DND-41 (cell line): ENCODE measurements at regions not wholly inside any gene's neighbourhood (a gene's known extent, or its start where the extent isn't known, plus 50 kb on each side); places are given as distances from the start of the nearest gene placed in this dataset.

Experiments
- ATAC-seq: fragments of 200-7000 bp; cut with Tn5 transposase; 3 replicates; pipeline ENCODE4 v1.9.1; 2021; ENCODE audit warnings: low read depth; ENCODE audit not compliant: insufficient read depth
- DNase-seq: peaks from one replicate; pipeline ENCODE4 v3.0.0-alpha.2; 2020
- H2AFZ ChIP-seq: 2 replicates; pipeline ENCODE4 v1.6.0; 2012; ENCODE audit warnings: low read depth, low read length
- H3K27ac ChIP-seq: 2 replicates; pipeline ENCODE4 v1.5.1; 2012; ENCODE audit warnings: low read length, inconsistent platforms
- H3K27me3 ChIP-seq: fragments of 200-600 bp; sonication (generic); 2 replicates; pipeline ENCODE4 v1.6.0; 2012; ENCODE audit warnings: low read length, mild to moderate bottlenecking, inconsistent platforms; ENCODE audit not compliant: insufficient read depth, poor library complexity
- H3K36me3 ChIP-seq: 2 replicates; pipeline ENCODE4 v1.5.1; 2012; ENCODE audit warnings: low read length, inconsistent platforms; ENCODE audit not compliant: insufficient read depth
- H3K4me1 ChIP-seq: 2 replicates; pipeline ENCODE4 v1.5.1; 2012; ENCODE audit warnings: mild to moderate bottlenecking, low read length; ENCODE audit not compliant: insufficient read depth
- H3K4me2 ChIP-seq: 2 replicates; pipeline ENCODE4 v1.6.0; 2012; ENCODE audit warnings: mild to moderate bottlenecking, moderate library complexity, low read length, inconsistent platforms; ENCODE audit not compliant: insufficient read depth
- H3K4me3 ChIP-seq, 2 experiments: fragments of 200-600 bp in 1 of 2; shearing (Covaris generic) in 1 of 2; 2 replicates each; pipeline ENCODE4 v1.5.1; 2012 to 2016; ENCODE audit warnings: inconsistent platforms in 2 of 2, low read length in 2 of 2, mild to moderate bottlenecking in 2 of 2, low read depth in 1 of 2, moderate library complexity in 1 of 2
- H3K79me2 ChIP-seq: 2 replicates; pipeline ENCODE4 v1.6.0; 2012; ENCODE audit warnings: low read length, inconsistent platforms; ENCODE audit not compliant: insufficient read depth
- H3K9ac ChIP-seq: 2 replicates; pipeline ENCODE4 v1.6.0; 2012; ENCODE audit warnings: low read depth, mild to moderate bottlenecking, inconsistent platforms, low read length, moderate library complexity
- H3K9me3 ChIP-seq: 2 replicates; pipeline ENCODE4 v1.5.1; 2012; ENCODE audit warnings: low read length, moderate library complexity, mild to moderate bottlenecking, inconsistent platforms; ENCODE audit not compliant: insufficient read depth, severe bottlenecking
- H4K20me1 ChIP-seq: 2 replicates; pipeline ENCODE4 v1.6.0; 2012; ENCODE audit warnings: low read length; ENCODE audit not compliant: insufficient read depth
- CTCF ChIP-seq: IDR thresholded peaks from 2 replicates; pipeline ENCODE4 v1.5.1; 2012; ENCODE audit warnings: borderline replicate concordance, low read length, moderate library complexity, mild to moderate bottlenecking; ENCODE audit not compliant: poor library complexity, severe bottlenecking; ENCODE audit errors: extremely low read depth
- EZH2 ChIP-seq: IDR thresholded peaks from 3 replicates; pipeline ENCODE4 v1.6.1; 2012; ENCODE audit warnings: borderline replicate concordance, low read depth, mild to moderate bottlenecking, moderate library complexity, low read length, inconsistent platforms; ENCODE audit not compliant: severe bottlenecking

DNA sequence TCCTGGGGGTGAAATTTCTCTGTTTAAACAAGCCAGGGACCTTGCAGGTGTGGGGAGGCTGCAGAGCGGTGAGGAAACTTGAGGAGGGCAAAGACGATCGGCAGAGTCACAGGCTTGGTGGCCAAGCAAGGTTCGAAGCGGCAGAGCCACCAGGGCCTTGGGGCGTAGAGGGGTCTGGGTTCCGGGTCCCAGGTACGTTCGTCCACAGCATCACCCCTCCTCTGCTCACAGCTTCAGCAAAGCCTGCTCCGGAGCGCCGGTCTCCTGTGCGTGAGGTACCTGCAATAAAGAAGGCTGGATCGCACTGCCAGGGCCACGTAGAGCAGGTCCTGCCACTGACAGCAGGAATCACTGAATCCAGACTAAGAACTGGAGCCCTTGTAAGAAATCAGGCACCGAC lies 66.8 kb upstream of the PCSK6 start:
- H3K27ac ChIP-seq = no peak overlapping the region
- no peak overlapping the region for H3K4me3 ChIP-seq
- TF ChIP-seq EZH2 (no peak), CTCF (no peak)
- H4K20me1 ChIP-seq = no peaks in the 10 kb centered on the region
- no peaks in the 10 kb centered on the region for H3K36me3 ChIP-seq
- no peak overlapping the region for H2AFZ ChIP-seq
- no peak for DNase-seq
- no peak overlapping the region for H3K9ac ChIP-seq
- H3K4me2 ChIP-seq = no peak overlapping the region
- no peaks in the 10 kb centered on the region for H3K27me3 ChIP-seq
- no peaks in the 10 kb centered on the region for H3K79me2 ChIP-seq
- H3K9me3 ChIP-seq = no peaks in the 10 kb centered on the region
- peaks cover 23% of the 10 kb centered on the region for H3K4me1 ChIP-seq
- ATAC-seq = no peak

DNA sequence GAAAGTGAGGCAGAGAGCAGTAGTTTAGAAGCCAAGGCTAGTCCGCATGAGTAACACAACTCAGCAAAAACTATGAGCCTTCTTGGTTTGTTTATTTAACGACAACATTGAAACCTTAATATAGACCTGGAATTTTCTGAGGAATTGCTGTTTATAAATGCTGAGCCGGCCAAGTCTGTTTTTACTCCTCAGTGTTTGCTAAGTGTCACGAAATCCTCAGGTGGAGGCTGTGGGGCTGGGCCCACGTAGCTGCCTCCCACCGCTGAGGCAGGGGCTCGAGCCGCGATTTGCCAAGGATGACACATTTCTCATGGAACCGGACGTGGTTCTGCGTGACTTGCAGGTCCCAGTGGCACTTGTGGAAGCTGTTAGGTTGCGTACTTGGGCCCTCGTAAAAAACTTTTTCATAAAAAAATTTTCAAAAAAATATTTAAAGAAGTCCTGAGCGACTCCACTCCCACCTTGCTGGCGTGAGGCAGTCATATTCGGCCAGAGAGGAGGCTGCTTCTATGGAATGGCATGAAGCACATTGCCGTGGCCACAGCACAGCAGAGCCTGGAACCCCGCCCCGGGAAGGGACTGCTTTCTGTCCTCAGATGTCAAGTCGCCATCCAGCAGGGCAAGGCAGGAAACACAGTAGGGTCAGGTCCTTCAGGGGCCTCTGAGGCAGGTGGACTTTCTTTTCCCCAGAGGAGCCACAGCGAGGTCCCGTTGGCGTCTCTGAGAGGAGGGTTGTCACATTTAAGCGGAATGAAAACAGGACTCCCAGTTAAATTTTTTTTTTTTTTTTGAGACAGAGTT lies 64.8 kb upstream of the PCSK6 start:
- H3K4me2 ChIP-seq = no peak overlapping the region
- ATAC-seq = no peak
- no peak for TF ChIP-seq EZH2
- TF ChIP-seq CTCF = no peak
- peaks cover 4% of the 10 kb centered on the region for H3K4me1 ChIP-seq
- H3K27me3 ChIP-seq = no peaks in the 10 kb centered on the region
- DNase-seq = no peak
- H3K36me3 ChIP-seq = no peaks in the 10 kb centered on the region
- no peaks in the 10 kb centered on the region for H4K20me1 ChIP-seq
- H3K9me3 ChIP-seq = no peaks in the 10 kb centered on the region
- no peak overlapping the region for H3K4me3 ChIP-seq
- H3K9ac ChIP-seq = no peak overlapping the region
- H2AFZ ChIP-seq = no peak overlapping the region
- H3K79me2 ChIP-seq = no peaks in the 10 kb centered on the region
- no peak overlapping the region for H3K27ac ChIP-seq

DNA sequence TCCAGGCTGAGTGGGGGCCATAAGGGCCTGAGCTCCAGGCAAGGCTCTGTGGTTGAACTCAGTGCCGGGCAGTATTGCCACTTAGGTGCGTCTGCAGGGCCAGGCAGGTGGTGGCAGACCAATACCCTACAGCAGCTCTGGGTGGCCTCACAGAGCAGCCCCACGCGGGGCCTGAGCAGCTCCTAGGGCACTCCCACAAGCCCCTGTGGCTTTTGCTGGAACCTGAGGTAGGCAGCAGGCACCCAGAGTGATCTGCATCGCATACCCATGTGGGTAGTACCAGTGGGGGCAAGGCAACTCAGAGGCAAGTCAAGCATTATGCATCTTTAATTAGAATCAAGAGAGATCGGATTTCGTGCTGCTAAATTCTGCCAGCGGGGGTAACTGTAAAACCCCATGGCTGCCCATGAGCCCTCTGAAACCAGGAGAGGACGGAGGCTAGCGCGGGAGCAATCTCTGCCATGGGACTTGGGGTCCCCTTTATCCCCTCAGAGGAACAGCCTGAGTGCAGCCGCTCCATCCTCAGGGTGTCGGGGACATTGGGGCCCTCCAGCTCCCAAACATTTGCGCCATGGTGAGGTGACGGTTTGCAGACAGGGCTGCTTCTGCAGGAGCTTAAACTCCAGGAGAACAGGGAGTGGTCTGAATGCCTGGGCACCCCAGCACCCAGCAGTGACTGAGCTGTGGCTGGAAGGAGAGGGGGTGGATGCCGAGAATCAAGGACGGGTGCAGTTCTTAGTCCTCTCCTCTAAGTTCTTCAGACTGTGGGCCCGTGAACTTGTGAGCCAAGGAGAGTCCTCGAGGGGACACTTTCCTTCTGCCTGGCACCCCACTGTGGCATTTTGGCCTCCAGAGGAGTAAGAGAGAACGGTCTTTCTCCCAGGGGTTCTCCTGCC lies 62.4 kb upstream of the PCSK6 start:
- Histone ChIP-seq H3K27ac (no peak overlapping the region), H3K9me3 (no peaks in the 10 kb centered on the region), H3K4me1 (no peaks in the 10 kb centered on the region), H3K4me2 (no peak overlapping the region), H3K27me3 (no peaks in the 10 kb centered on the region), H4K20me1 (no peaks in the 10 kb centered on the region), H3K79me2 (no peaks in the 10 kb centered on the region), H3K36me3 (no peaks in the 10 kb centered on the region), H3K9ac (no peak overlapping the region), H2AFZ (no peak overlapping the region), H3K4me3 (no peak overlapping the region)
- TF ChIP-seq CTCF (no peak), EZH2 (no peak)
- DNase-seq (no peak), ATAC-seq (no peak)
